ENCODE measurements at regions not wholly inside any gene's neighbourhood (a gene's known extent, or its start where the extent isn't known, plus 50 kb on each side); places are given as distances from the start of the nearest gene placed in this dataset.

DNA sequence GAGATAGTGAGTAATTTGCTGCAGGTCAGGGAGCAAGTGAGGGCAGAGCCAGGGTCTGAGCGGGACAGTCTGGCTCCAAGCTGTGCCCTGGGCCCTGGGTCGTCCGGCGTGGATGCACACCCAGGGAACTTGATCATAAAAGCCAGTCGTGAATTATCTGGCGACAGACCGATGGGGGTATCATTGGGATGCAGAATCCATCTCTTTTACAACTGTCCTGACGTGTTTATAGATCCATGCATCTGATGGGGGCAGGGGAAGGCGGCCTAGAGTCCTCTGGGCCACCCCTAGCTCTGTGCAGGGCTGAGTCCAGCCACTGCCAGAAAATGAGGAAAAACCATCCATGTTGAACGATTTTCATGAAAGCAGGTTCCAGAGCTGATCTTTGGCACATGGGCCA lies 332.8 kb downstream of the C16orf95 start:
- DNase-seq = no peak

DNA sequence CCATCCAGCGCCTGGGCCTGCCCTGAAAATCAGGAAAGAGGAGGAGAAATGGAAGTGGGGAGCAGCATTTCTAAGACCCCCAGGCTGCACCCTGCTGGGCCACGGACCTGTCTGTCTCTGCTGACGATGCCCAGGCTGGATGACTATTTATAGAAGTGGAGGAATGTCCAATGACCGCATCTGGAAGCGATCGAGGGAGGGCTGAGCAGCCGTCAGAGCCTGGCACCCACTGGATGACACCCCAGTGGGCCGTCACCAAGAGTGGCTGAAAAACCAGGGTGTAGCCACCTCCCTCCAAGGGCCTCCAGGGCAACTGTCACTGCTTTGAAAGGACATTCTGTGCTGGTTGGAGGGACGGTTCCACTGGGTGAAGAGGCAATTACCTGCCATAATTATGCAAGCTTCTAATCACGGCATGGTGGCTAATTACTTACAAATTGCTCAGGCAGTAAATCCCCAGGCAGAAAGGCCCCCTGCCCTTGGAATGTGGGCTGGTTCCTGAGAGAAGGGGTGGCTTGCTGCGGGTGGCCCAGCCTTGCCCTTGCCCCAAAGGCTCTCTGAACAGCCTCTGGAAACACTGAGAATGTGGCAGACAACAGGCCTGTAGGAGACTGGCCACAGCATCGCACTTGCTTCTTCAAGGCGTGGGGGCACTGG lies 332.1 kb downstream of the C16orf95 start:
- DNase-seq = no peak

DNA sequence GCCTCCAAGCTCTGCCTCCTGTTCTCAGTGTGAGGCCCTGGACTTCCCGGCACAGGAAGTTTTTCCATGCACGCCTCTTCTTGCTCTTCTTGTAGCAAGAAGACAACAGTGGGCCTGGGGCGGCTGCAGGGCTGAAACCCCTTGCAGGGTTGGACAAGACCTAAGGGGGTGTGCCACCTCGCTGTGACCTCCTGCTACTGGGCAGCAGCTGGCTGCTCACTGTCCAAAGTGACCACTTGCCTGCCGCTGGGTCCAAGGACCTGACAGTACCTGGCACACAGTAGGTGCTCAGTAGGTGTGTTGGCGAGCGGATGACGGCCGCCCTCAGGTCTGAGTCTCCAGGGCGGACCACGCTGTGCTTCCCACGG lies 331.6 kb downstream of the C16orf95 start:
- no peak for DNase-seq

DNA sequence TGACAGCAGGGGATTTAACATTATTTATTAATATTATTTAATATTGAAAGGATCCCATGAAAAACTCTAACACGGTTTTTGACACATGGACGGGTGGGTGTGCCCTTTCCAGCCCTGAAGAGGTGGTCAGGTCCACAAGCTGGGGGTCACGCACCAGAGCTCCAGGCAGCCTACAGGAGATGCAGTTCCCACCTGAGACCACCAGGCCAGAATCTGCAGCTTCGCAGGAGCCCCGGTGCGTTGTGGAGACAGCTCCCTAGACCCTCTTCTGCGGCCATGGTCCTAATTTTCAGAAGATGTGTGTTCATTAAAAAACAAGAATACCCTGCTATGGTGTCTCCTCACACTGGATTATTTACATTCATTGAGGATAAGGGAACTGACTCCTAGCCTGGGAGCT lies 331.1 kb downstream of the C16orf95 start:
- DNase-seq = no peak

DNA sequence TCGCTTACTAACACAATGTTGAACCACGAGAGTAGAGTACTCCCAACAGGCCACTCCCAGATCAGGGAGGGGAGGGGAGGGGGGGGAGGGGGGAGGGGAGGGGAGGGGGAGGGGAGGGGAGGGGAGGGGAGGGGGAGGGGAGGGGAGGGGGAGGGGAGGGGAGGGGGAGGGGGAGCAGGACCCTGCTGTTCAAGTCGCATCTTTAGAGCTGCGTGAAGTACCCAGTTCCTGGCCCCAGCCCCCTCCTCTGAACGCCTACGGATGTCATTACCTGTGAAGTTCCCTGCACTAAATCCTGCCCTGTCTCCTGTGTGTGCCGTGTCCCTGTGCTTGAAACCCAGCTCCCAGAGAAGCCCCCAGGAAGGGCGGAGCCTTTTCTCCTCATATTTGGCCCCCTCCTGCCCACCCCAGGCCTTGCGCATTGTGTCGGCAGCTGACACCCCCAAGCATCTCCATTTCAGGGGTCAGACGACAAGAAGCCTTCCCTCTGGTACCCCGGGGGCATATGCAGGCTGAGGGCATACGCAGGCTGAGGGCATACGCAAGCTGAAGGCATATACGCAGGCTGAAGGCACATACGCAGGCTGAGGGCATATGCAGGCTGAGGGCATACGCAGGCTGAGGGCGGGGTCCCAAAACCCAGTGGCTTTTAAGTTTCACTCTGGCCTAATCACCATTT lies 330.2 kb downstream of the C16orf95 start:
- DNase-seq = no peak

DNA sequence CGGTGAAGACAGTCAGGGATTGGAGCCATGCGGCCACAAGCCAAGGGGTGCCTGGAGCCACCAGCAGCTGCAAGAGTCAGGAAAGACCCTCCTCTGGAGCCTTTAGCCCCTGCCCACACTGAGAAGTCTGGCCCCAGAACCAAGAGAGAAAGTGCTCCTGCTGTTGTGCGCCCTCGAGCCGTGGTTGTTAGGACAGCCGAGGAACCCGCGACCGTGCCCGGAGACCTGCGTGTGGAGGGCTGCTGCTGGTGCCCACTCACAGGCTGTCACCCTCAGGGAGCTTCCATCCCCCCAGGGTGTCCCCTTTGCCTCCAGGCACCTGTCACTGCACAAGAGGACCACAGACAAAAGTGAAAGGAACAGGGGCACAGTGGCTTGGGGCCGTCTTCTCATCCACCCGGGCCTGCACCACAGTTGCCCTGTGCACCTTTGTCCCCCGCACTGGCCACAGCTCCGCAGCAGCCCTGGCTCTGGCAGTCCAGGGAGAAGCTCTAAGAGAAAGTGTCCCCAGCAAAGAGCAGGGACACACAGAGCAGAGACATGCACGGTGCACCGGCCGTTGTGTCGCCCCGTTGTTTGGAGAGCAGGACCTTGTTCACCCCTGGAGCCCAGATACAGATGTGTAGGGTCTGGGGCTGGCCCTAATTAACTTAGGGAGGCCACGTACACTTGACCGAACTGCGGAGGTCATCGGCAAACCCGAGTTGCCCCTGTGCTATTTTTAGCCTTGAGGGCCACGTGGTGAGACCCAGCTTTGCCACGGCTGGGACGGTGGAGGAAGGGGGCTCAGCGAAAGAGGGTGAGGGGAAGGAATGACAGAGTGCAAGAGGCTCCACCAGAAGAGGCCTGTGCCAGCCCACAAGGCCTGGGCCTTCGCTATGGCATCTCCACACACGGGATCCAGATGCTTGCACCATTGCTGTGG lies 329.2 kb downstream of the C16orf95 start:
- no peak for DNase-seq

DNA sequence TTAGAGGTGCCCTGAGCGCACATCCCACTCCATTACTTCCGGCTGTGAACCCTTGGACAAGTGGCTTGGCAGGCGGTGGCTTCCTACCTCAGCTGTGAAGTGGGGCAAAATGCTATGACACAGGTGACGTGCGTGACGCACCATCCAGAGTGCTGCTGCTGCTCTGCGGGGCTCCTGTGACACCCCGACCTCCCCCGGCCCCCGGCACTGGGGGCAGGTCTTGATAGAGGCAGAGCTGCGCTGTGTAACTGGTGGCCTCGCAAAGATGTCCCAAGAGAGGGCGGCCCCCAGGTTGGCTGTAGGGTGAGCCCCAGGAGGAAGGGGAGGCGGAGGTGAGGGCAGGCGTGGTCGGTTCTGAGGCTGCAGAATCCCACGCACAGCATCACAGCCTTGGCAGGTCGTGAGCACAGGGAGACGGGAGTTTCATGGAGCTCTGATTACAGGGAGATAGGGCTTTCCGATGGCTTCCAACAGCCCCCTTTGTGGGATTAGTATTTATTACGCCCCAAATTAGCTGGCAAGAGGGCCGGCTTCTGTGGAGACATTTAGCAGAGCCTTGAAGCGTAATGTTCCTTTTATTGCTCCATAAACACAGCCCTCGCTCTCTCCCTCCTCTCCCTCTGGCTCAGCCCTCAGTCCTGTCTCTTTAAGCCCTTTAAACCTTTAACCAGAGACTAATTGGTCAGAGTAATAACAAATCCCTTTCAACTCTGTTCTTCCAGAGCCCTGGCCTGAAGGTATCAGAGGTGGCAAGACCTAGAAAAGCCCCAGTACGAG lies 328.1 kb downstream of the C16orf95 start:
- DNase-seq = no peak

DNA sequence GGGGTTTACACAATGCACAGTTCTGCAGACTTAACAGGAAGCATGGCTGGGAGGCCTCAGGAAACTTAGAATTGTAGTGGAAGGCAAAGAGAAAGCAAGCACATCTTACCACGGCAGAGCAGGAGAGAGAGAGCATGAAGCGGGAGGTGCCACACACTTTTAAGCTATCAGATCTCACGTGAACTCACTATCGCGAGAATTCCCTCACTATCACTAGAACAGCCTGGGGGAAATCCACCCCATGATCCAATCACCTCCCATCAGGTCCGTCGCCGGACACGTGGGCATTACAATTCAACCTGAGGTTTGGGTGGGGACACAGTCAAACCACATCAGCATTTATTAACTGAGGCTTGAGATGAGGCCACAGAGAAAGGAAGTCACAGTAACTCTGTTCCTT lies 326.7 kb downstream of the C16orf95 start:
- DNase-seq = no peak

DNA sequence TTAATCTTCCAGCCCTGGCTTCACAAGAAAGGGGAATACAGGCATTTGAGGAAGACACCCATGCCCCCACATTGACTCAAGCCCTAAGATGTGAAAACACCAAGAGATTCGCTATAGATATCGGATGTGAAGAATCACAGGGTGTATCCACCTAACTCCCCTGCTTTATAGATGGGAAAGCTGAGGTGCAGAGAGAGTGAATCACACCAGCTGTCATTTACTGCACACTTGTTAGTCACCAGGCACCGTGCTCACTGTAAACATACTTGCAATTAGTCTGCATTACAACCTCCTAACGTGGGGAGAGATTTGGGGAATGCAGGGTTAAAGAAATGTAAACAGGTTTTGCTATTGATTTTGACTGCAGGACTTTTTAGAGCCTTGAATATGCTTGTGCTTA lies 325.5 kb downstream of the C16orf95 start:
- DNase-seq = no peak

DNA sequence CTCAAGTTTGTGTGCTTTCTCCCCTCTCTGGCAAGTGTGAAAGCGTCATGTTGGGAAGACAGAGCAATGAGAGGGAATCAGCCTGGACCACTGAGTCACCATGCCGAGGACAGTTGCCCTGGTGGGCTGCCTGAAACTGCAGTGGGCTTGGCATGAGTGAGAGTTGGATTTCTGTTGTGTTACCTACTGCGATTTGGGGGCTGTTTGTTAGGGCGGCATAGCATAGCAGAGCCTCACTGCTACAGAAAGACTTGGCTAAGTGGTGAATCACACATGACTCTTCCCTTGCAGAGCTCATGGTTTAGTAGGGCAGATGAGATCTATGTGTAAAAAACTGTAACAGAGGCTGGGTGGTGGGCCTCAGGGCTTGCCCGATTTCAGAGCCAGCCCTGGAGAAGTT lies 324.6 kb downstream of the C16orf95 start:
- no peak for DNase-seq

DNA sequence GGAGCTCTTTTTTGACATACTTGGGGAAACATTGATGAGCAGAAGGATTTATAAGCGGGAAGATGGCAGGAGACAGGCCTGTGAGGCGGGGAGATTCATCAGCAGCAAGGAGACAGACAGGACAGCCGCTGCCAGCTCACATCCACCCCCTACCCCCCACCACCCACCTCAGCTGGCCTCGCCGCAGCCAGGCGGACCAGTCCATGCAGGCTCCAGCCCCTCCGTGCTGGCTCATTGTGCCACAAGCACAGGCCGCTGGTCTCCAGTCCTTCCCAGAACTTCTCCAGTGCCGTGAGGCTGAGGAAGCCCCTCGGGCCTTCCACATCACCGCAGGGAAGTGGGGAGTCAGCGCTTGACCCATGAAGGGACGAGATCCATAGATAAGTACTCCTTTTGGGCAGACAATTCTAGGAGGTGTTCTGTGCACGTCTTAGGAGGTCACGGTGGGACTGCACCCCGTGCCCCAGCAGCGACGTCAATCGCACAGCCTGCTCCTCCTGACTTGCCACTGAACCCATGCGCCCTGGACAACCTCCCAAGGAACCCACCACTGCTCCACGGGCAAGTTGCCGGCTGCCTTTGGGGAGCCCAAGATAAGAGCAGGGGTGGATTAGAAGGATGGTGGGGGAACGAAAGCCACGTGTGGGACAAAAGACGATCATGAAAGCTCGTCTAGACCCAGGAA lies 323.6 kb downstream of the C16orf95 start:
- DNase-seq = no peak

DNA sequence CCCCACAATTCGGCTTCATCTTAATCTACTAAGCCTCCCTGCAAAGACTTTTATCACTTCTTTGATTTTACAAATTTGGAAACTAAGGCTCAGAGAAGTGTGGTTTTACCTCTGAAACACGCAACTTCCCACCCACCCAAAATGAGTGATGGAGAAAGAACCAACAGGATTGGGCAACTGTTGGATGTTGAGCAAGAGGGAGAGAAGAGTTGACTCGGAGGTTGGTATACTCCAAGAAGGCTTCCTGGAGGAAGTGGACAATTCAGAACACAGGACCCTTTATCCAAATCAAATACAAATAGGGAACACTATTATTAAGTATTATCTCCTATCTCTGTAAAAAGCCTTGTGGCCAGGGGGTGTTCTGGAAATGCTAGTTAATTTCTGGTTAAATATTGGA lies 323.0 kb downstream of the C16orf95 start:
- no peak for DNase-seq

DNA sequence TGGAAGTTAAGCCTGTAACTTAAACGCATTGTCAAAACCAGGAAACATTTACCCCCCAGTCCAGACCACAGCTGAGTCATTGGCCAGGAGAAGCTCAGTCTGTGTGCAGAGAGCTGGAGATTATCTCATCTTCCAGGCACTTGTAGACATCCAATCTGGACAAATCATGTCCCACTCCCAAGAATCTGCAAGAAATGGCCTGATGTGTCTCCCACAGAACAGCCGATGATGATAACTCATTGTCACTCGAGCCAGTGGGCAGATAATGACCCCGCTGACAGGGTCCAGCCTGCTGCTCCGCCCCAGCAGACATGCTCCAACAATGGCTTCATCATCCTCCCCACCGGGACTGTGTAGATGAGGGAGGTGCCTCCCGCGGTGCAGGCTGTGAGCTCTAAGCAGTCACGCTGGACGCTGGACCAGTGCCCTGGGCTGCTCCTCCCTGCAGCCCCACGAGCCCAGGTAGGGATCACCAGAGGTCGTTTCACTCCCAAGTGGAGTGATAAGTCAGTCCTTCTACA lies 322.5 kb downstream of the C16orf95 start:
- DNase-seq = peak; percentile 71

DNA sequence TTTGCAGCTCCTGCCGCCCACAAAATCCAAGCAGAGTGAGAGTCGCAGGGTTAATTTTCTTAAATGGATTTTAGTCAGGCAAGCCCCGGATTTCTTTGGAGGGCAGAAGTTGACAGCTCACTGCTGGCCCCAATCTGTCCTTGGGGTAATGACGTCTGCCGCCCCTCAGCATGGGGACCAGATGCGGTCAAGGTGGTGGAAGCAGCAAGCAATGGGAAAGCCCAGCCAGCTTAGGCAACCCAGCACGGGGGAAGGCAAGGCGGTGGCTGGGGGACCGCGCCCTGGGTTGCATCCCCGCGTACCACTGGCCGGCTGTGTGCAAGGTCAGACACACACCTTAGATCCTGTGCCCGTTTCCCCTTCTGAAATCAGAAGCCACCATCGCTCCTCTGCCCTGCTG lies 321.7 kb downstream of the C16orf95 start:
- no peak for DNase-seq

DNA sequence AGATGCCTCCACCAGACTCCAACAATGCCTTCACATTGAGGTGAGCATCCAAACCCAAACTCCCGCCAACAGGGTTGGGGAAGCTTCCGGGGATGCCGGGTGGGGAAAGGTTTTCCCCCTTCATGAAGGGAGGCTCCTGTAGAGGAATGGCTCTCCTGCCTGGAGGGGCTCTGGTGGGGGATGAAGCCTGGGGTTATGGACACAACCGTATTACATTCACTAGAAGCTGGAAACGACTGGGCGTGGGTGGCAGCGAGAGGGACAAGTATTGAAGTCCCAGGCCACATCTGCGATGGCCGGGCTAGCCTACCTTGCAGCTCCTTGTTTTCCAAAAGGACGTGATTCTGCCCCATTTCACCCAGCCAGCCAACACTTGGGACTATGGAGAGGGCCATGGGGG lies 321.1 kb downstream of the C16orf95 start:
- no peak for DNase-seq

DNA sequence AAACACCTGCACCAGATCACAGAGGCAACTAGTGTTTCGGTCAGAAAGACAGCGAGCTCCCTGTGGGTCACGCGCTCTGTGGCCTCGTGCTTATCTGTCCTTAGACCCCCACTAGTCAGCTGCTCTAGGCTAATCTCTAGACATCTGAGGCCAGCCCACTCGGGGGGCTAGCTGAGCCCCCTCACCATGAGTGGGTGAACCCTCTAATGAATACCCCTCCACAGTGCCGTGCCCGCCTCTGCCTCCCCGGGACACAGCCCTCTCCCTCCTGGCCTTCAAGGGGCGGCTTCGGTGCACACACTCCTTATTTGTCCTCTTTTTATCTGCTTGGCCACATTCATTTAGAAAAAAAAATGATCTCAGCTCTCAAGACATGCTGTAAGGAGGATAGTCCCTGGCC lies 320.1 kb downstream of the C16orf95 start:
- no peak for DNase-seq

DNA sequence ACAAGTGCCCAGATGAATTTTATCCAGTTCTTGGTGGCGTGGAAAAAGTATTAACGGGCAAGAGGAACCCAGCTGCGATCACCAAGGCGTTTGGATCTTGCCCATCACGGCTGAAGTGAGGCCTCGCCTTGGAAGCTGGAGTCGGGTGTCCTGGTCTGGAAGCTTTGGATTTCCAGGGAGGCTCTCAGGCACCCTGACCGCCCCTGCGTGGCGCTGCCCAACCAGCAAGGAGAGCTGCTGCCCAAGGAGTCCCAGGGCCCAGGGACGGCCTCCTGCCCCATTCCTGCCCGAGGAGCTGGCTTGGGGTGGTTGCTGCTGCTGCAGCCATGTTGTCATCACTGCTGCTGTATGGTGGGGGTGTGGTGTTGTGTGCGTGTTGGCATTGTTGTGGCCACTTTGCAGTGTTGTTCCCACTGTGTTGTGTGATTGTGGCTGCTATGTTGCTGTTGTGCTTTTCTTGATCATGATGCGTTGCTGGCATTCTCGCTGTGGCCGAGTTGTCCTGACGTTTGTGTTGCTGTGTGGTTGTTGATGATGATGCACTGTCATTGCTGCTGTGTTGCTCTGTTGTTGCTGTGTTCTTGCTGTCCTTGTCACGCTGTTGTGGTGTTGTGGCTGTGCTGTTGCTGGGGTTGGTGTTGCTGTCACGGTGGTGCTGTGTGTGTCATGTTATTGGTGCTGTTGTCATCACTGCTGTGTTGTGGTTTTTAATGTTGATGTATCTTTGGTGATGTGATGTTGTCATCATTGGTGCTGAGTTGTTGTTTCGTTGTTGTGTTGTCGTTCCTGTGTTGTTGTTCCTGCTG lies 318.8 kb downstream of the C16orf95 start:
- no peak for DNase-seq

DNA sequence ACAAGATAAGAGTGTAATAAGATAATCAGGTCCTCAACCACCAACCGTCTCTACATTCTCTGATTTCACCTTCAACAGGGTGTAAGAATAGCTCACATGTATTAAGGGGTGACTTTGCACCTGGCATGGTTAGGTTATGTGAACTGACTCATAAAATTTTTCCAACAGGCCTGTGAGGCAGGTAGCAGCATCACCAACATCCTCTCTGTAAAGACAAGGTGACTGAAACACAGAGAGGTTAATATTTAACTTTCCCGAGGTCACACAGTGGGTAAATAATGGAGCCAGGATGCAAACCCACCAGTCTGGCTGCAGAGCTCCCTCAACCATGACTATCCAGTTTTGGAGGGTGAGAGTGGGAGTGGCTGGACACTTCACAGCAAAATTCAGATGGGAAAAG lies 317.2 kb downstream of the C16orf95 start:
- no peak for DNase-seq

DNA sequence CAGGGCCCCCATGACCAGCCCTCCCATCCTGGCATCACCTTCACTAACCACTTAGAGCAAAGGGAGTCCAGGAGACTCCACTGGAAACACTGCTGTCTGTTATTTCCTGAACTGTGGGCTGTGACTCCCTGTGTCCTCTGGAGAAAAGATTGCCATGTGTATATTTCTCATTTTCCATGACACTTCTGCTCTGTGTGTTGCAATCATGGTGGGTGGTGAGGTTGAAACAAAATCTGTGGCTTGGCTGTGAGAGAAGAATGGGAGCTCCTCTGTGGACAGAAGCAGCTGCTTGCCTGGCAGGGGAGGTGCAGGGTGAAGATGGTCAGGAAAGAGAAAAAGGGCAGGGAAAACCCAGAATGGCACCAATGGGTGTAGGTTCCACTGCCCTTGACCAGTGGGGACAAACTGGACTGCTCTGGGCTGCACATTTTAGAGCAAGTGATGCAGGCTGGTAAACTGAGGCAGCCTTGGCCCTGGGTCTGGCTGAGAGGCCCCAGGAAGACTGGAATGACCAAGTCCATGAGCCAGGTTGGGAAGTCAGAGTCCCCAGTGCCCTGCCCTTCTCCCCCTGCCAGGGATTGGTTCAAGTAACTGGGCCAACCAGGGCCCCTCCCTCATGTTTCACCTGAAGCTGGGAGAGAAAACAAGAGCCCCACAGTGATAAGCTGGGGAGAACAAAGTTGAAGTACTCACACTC lies 314.3 kb downstream of the C16orf95 start:
- DNase-seq = no peak

DNA sequence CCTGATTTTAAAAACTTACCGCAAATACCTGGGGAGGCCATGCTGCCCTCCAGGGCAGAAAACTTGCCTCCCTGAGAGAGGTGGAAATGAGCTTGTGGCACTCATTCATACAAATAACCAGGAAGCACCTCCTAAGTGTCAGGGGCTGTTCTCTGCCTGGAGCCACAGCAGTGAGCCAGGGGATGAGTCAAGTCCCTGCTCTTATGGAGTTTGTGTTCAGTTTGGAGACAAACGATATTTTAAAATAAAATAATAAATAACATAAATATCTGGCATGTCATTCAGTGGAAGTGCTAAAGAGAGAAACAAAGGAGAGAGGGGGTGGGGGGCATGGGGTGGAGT lies 313.8 kb downstream of the C16orf95 start:
- no peak for DNase-seq

All from left kidney (tissue), 1 donor.